Epidermal melanocyte (primary cell): ENCODE measurements at regions not wholly inside any gene's neighbourhood (a gene's known extent, or its start where the extent isn't known, plus 50 kb on each side); places are given as distances from the start of the nearest gene placed in this dataset.

Experiments
- DNase-seq: peaks from one replicate; pipeline ENCODE4 v3.0.0; 2011; ENCODE audit warnings: low spot score; ENCODE audit not compliant: insufficient read length

DNA sequence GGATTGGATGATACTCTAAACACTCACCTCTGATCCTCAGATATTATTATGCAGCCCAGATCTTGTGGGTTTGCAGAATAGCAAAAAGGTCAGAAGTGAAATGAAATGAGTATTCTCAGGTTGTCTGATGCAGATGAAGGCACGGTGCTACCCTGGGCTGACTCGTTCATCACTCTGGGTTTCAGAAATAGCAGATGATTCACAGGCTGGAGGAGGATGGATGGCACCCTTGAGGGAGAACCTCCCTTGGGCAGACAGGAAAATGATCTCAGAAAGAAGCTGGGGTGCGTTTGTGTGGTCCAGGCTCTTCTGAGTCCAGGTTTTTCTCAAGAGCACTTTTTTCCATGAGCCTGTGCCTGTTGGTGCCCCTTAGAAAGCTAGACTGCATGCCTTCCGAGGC, 515.8 kb upstream of the MKI67 start:
- DNase-seq = no peak

DNA sequence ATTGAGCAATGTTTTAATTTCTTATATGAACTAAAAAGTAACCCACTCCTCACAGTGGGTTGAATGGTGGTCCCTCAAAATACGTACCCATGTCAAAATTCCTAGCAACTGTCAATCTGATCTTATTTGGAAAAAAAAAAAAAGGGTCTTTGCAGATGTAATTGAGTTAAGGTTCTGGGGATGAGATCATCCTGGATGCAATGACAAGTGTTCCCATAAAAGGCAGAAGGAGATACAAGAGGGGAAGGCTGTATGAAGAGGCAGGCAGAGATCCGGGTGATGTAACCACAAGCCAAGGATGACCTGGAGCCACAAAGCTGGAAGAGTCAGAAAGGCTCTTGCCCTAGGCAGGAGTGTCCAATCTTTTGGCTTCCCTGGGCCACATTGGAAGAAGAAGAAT, 516.3 kb upstream of the MKI67 start:
- DNase-seq = no peak

DNA sequence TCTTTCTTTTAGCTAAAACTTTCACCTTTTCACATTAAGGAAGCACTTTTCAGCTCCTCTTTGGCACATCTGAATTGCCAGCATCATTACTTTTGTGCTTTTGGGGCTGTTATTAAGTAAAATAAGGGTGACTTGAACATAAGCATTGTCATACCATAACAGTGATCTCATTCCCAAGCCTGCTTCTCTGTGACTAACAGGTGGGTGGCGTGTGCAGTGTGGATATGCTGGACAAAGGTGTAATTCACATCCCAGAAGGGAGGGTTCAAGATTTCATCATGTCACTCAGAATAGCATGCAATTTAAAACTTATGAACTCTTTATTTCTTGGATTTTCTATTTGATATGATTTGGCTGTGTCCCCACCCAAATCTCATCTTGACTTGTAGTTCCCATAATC, 517.4 kb upstream of the MKI67 start:
- no peak for DNase-seq

DNA sequence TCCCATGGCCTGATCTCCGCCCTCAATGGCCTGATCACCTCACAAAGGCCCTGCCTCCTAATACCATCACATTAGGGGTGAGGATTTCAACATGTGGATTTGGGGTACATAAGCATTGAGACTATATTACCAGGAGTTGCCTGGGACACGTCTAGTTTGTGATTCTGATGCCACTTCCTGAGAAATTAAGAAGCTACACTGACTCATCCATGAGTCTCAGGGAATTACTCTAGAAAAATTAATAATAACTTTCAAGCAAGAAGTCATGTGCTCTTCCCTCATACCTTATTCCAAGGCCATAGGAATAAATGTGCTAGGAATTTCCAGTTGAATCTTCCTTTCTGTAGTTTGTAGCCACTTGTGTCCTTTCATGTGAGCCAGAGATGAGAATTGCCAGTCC, 519.3 kb upstream of the MKI67 start:
- DNase-seq = no peak

DNA sequence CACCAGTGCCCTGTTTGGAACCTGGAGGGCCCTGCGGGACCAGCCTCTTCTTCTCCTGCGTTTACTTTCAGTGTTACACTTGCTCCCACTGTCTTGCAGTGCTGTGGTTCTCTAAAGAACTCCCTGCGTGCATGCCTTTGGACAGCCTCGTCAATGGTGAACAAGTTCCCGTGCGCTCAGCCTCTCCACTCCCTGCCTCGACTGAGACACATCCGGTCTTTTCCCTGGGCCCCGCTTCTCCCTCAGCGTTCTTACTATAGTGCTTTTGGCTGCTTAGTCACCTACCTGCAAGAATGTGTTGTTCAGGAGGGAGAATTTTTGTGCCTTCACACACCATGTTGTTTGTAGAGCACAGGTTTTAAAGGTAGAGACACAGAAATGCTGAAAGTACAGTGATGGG, 520.7 kb upstream of the MKI67 start:
- DNase-seq = no peak

DNA sequence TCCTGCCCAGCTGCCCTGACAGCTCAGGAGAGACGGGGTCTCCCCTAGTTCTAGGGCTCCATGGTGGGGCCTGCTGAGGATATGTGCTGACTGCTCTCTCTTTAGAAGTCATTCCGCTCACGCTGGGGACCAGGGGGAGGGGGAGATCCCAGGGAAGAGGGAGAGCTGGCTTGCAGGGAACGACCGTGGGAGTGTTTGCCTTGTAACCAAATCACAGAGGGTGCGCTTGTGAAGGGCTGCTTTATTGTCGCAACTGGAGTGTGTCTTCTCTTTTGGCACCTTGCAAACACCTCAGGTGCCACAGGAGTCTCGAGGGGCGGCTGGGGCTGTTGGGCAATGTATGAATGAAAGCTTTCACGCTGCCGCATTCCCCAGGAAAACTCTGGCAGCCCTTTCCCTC, 531.3 kb upstream of the MKI67 start:
- no peak for DNase-seq

DNA sequence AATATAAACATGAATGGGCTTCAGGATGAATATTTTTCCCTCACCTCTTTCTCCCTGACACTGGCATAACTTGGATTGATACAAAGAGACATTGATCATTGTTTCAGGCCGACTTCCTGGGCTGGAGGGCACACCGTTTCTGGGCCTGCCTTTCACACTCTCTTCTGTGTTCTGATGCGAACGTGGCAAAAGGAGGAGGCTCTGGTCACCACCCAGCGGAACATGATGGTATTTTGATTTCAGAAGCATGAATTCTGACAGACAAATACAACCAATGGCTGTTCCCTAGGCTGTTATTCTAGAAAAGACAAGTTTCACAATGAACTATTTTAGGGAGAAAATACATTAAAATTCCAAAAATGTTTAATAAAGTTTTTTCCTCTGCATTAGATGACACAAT, 534.5 kb upstream of the MKI67 start:
- DNase-seq = no peak

DNA sequence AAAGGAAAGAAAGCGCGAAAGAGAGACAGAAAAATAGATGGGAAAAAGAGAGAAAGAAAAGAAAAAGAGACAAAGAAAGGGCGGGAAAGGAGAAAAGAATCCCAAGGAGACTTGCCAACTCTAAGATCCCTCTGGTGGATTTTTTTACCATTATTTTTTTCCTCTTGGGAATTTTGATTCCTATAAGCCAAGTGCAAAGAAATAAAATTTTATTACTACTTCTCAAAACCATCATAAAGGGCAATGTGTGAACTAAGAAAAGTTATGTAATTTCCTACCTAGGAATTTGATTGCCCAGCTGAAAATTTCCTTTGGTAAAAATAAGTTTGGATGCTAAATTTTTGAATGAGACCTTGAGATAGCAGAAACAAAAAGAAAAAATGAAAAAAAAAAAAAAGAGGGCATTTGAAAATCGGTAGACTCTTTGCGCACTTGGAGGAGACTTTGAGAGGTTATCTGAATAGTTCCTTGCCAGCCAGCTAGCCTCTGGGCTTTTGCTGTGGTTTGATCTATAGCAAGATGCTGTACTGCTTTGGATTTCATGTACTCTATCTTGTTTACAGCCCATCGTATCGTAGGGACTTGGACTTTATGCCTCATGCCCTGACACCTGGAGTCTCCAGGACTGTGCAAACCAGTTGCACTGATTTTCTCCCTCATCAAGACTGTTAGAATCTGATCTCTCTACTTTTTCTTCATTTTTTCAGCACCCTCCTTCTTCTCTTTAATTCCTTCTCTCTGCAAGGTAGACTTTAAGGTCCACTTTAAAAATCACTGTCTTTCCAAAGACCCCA, 535.4 kb upstream of the MKI67 start:
- DNase-seq = no peak

DNA sequence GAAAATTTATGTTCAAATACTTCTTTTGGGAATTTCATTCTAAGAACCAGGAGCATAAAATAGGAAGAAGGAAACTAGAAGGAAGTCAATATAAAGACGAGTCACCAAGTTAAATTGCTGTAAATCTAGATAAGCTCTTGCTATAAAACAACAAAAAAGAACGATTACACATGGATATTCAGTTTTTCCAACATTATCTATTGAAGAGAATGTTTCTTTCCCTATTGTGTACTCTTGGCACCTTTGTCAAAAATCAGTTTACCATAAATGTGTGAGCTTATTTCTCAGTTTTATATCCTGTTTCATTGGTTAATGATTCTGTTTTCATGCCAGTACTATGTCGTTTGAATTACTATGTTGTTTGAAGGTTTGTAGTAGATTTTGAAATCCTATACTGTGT, 536.3 kb upstream of the MKI67 start:
- DNase-seq = no peak

DNA sequence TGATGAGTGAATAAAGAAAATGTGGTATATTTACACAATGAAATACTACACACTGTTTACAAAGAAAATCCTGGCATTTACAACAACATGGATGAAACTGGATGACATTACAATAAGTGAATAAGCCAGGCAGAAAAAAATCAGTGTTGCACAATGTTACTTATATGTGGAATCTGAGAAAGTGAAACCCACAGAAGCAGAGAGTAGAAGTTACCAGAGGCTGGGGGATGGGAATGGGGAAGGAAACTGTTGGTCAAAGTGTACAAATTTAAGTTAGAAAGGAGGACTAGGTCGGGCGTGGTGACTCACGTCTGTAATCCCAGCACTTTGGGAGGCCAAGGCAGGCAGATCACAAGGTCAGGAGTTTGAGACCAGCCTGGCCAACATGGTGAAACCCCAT, 538.5 kb upstream of the MKI67 start:
- no peak for DNase-seq

DNA sequence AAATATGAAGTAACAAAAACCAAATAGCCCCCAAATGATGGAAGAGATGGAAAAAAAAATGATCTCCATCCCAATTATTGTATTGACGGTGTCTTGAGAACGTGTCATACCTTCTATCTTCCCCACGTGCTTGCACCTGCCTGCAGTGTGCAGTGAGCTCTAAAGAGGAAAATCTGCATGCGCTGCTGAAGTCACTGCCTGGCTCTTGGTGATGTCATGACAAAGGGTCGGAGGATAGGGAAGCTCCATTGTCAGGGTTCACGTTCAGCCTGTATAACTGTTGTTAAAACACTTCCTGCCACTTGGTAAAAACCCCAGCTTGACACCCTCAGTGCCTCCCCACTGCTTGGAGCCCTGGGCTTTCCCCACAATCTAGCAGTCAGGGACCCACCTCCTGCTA, 549.2 kb upstream of the MKI67 start:
- DNase-seq = no peak

DNA sequence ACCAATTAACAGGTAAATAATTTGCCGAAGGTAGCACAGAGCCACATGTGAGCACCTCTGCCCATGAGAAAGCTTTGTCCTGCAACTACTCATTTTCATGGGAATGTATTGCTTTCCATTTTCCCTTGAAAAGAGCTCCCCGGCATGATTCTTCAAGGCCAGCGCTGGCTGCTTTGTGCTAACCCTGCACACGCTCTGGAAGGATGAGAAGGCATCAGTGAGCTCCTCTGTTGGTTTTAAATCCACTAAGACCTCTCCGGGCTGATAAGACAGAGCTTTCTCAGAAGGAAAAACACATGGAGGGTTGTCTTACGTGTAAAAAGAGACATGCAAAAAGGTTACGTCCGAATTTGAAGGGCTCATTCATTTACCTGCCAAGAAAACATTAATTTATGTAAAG, 553.9 kb upstream of the MKI67 start:
- DNase-seq = no peak

DNA sequence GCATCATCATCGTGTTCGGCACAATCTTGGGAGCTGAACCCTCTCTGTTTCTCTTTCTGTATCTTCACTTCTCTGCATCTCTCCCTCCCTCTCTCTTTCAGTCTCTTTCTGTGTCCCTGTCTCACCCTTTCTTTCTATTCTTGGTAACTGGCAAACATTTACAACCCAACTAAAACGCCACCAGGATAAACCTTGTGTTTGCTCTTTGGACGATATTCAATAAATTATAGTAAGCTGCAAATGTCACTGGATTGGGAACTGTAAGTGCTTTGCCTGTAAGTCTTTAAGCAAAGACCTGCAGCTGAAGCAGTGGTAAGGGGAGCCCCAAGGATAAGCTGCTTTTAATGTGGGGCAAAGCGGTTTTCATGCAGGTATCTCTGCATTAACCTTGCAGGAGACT, 558.0 kb upstream of the MKI67 start:
- DNase-seq = no peak

DNA sequence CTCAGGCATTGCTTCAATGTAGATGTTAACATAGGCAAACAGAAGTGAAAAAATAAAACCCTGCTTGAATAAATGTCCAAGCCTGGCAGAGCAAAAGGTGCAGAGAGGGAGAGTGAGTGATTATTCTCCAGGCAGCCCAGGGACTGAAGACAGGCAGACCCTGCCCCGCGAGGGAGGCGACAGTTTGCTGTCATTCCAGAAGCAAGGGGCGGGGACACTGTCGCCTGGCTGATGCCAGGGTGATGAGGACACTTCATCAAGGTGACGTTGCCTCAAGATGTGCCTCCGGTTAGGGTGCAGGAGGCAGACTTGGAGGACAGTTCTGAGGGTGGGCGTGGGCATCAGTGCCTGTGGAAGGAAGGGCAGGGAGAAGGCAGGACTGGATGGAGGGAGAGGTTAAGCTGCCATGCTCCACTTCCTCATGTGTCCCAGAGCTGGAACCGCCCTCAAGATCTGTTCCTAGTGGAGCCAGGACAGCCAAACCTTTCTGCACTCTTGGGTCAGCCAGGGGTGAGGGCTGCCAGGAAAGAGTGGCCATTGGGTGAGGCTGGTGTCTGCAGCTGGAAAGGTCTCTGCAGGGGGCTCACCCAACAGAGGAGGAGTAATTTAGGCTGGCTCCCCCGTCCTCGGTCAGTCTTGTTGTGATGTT, 560.5 kb upstream of the MKI67 start:
- DNase-seq = no peak

DNA sequence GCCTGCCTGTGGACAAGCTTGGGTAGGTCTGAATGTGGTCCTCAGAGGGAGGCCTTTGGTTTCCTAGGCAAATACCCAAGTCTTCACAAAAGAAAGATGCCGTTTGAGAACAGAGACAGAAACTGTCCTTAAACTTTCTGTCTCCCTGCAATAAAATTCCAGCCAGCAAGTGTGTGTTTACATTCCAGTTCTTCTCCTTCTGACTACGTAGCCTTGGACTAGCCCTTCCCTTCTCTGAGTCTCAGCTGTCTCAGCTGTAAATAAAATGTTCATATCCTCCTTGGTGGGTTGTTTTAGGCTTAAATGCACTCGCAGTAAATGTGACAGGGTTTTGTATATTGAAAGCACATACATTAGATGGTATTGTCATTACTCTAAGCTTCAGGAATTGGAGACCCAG, 561.2 kb upstream of the MKI67 start:
- DNase-seq = no peak

DNA sequence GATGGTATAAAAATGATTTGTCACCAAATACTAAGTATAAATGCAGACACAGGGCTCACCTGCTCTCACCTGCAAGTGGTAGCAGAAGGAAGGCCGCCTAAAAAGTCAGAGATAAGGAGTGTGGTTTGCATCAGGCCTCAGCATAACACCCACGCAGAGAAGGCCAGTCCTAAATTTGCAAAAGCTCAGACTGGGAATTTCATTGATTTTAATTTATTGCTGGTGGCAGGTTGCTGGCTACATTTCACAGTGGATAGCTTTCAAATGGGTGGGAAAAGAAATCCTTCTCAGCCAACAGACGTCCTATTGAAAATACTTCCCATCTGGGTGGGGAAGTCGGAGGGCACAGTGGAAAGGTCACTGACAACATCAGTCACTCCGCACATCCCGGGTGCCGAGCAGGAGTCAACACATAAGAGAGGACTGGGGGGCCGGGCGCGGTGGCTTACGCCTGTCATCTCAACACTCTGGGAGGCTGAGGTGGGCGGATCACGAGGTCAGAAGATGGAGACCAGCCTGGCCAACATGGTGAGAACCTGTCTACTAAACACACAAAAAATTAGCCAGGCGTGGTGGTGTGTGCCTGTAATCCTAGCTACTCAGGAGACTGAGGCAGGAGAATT, 561.8 kb upstream of the MKI67 start:
- DNase-seq = no peak

DNA sequence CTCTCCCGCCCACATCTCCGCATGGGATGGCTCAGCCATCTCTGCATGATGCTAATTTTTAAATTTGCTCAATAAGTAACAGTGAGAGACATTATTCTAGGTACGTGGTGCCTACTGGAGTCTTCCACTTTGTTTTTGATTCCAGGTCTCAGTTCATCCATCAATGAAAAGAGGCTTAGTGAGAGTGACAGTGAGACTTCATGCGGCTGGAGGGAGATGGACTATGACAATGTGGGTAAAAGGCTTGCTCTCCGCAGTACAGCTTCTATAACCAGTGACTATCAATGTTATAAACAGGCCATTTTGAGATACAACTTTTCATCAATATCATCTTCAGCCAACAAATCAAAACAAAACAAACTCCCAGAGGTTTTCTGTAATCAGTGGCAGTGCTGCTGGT, 563.4 kb upstream of the MKI67 start:
- DNase-seq = no peak

DNA sequence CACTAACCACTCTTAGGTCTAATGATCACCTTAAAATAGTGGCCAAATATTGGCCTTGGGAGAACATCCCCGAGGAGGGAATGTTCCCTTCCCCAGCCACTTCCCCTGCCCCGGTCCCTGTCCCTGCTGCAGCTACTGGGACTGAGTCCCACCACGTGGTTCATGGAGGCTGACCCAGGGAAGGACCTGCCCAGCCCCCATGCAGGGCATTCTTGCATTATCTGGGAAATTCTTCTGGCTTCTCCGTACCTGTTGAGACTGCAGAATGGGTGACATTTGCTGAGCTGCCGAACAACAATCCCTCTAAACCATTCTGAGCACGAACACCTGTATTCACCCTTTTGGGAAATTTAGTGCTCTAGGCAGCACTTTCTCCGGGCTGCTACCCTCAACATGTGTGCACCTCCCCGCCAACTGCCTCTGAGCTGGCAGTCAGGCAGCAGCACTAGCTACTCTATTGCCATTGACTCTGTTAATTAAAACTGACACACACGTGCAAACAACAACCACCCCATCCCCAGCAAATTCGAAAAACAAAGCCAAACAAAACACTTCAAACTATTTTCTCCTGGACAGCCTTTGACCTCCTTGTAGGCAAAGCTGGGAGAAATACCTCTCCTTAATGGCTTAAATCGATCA, 567.4 kb upstream of the MKI67 start:
- no peak for DNase-seq

DNA sequence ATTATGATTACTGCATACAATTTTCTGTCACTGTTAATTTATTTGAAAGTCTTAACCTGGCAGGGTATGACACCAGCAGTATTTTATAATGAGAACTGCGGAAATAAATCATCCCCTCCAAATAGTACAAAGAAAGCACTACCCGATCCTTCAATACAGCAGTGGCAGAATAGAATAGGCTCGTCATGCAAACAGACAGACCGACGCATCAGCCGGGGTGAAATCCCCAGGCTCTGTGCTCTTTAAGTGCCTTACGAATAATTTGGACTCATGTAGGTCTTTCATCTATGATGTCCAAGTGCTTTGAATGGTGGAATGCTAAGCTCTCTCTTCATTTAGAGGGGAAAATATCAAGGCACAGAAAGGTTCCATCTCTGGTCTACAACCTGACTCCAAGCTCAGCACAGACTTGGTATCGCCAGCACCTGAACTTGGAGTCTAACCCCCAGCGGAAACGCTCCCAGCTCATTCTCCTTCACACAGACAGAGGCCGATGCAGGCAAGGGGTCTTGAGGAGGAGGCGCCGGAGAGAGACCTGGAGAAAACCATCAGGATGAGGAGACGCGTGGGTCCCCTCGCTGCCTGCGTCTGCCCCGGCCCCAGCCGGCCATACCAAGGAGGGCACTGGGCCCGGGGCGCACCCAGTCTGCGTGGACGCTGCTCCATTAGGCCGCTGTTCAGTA, 568.1 kb upstream of the MKI67 start:
- no peak for DNase-seq

DNA sequence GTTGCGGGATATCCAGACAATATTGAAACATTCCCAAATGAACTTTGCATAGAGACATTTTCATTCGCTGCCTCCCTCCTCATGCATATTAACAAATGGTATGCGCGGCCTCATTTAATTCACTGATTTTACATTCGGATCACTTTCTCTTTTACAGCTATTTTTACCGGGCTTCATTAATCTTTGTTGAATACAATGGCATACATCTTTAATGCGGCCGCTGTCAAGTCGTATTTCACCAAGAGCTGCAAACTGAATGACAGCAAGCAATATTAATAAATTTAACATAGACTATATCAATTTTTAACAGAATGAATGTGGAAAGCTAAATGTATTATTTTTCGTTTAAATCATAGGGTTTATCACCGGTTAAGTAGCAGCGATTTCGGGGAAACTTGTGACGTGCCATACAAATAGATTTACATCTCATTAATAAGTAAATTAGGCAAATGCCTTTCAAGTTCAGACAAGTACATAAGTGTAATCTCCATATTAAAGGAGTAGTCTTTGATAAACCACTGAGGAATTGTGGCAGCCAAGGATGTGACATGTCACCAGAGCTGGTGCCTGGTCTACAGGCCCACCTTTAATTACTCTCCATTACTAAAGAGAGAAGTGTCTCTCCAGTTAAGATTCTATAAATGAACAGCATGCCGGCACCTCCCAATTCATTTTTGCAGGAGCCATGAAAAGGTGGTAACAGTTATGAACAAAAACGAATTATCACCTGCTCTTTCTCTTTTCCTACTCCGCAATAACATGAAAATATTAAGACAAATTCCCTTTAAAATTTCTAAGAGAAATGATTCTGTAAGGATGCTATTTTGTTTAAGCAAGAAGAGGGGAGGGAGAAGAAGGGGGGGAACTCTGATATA, 568.9 kb upstream of the MKI67 start:
- DNase-seq = no peak

DNA sequence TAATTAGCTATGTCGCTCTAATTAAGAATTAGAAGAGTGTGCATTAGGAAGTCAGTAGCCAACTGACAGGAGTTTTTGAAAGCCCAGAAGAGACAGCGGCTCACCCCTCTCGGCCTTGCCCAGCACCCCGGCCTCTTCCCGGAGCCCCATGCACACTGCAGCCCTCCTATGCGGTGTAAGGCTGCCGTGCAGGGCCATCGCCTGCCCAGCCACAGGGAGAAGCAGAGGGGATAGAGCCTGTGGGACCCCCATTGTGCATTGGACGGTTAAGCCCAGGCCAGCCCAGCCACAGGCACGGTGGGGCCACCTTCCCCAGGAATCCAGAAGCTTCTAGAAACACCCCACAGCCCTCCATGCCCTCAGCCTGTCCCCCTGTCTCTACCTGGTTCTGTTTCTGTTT, 569.7 kb upstream of the MKI67 start:
- DNase-seq = no peak
